ENCODE measurements at regions not wholly inside any gene's neighbourhood (a gene's known extent, or its start where the extent isn't known, plus 50 kb on each side); places are given as distances from the start of the nearest gene placed in this dataset.
"Not testable (repeated sequence)": the region's sequence is repeated elsewhere in the genome, so short reads cannot be mapped to it uniquely, and the experiment has no call there.

- in situ Hi-C loops (cut with HindIII; ENCODE audit: low pct_unique_long_range_greater_than_20kb, low sequenced_read_pairs); DNase-seq (ENCODE audit: low read depth, low spot score): not testable (repeated sequence)
Observed at GRCh38 chr13:80691814-80692213, 350.9 kb upstream of the SPRY2 start.

- no peak for DNase-seq (ENCODE audit: low read depth, low spot score)
- in situ Hi-C loops (cut with HindIII; ENCODE audit: low pct_unique_long_range_greater_than_20kb, low sequenced_read_pairs), result no loop called here
Observed at GRCh38 chr13:80690208-80690607, 349.3 kb upstream of the SPRY2 start.

DNA sequence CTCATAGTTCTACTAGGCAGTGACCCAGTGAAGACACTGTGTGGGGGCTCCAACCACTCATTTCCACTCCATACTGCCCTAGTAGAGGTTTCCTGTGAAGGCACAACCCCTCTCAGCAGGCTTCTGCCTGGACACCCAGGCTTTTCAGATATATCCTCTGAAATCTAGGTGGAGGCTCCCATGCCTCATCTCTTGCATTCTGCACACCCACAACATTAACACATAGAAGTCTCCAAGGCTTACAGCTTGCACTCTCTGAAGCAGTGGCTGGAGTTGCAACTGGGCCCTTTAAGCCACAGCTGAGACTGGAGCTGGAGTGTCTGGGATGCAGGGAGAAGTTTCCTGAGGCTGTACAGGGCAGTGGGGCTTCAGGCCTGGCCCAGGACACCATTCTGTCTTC lies 347.7 kb upstream of the SPRY2 start:
- in situ Hi-C loops (cut with HindIII; ENCODE audit: low pct_unique_long_range_greater_than_20kb, low sequenced_read_pairs), result no loop called here
- no peak for DNase-seq (ENCODE audit: low read depth, low spot score)

DNA sequence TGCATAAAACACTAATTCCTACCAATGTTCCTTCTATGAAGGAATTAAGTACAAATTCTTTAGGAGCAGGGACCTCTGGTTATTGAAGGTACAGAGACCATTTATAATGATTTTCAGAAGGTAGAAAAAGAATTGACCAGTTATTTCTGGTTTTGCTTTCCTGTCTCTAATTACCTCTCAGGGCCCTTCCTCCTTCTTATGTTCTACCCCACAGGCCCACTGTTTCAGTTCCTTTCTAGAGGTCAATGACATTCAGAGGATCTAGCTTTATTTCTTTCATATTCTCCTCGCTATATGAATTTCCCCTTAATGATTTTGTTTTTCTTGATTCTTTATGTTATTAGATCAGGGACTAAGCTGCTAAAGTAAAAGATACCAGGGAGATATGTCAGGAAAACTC lies 345.0 kb upstream of the SPRY2 start:
- in situ Hi-C loops (cut with HindIII; ENCODE audit: low pct_unique_long_range_greater_than_20kb, low sequenced_read_pairs), result no loop called here
- DNase-seq (ENCODE audit: low read depth, low spot score), result no peak

DNA sequence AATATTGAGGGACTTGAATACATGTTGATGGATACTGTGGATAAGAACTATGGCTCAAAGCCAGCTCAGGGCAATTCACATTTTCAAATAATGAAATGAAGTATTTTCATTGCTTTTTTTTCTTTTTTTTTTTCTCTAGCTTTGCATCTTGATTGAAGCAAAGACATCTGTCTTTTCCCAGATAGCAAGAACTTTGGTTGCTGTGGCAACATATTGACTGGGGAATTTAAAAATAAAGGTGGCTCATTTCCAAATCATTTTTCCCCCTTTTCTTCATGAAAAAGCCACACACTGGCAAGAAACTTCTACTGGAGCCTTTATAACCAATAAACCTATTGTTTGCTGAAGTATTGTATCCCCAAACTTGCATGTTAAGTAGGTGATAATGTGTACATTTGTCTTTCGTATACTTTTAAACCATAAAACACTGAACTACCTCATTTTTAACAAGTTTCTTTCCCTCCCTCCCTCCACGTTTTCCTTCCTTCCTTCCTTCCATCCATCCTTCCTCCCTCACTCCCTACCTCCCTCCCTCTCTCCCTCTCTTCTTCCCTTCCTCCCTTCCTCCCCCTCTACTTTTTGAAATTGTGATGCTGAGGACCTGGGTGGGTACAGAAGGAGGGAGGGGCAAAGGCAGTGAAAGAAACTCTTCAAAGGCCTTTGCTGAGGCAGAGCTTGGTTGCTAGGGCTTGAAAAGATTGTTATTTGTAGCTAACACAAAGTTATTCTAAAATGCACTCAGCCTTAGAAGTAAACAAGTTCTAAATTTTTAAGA lies 343.5 kb upstream of the SPRY2 start:
- DNase-seq (ENCODE audit: low read depth, low spot score), result no peak
- in situ Hi-C loops (cut with HindIII; ENCODE audit: low pct_unique_long_range_greater_than_20kb, low sequenced_read_pairs), result no loop called here

DNA sequence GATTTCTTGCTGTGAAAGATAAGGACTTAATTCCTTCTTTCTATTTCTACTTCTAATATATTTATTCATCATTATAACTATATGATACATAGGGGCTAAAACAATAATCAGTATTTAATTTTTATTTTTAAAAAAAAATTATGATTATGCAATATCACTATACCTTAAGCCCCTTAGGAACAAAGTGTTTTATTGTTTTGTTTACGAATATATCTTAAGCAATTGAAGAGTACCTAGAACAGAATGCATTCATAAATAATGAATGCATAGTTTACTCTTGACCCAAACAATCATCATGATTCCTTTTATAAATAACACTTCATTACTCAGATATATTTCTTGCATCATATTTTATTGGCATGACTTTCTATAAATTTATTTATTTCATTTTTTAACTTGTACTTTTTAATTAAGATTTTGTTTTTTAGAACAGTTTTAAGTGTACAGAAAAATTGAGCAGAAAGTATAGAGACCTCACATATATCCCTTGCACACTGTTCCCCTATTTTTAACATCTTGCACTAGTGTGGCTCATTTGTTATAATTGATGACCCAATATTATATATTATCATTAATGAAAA lies 339.9 kb upstream of the SPRY2 start:
- no peak for DNase-seq (ENCODE audit: low read depth, low spot score)
- in situ Hi-C loops (cut with HindIII; ENCODE audit: low pct_unique_long_range_greater_than_20kb, low sequenced_read_pairs), result no loop called here

DNA sequence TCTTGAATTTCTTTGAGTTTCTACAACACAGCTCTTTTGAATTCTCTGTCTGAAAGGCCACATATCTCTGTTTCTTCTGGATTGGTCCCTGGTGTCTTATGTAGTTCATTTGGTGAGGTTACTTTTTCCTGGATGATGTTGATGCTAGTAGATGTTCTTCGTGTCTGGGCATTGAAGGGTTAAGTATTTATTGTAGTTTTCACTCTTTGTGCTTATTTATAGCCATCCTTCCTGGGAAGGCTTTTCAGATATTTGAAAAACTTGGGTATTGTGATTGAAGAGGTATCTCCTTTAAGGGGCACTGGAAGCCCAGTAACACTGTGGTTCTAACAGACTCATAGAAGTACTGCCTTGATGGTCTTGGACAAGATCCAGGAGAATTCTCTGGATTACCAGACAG lies 338.5 kb upstream of the SPRY2 start:
- in situ Hi-C loops (cut with HindIII; ENCODE audit: low pct_unique_long_range_greater_than_20kb, low sequenced_read_pairs), result no loop called here
- no peak for DNase-seq (ENCODE audit: low read depth, low spot score)

GRCh38 chr13:80677227-80677626 lies 336.3 kb upstream of the SPRY2 start:
- in situ Hi-C loops (cut with HindIII; ENCODE audit: low pct_unique_long_range_greater_than_20kb, low sequenced_read_pairs), result no loop called here
- DNase-seq (ENCODE audit: low read depth, low spot score), result no peak

- DNase-seq (ENCODE audit: low read depth, low spot score); in situ Hi-C loops (cut with HindIII; ENCODE audit: low pct_unique_long_range_greater_than_20kb, low sequenced_read_pairs): not testable (repeated sequence)
Observed at GRCh38 chr13:80675442-80675841, 334.5 kb upstream of the SPRY2 start.

DNA sequence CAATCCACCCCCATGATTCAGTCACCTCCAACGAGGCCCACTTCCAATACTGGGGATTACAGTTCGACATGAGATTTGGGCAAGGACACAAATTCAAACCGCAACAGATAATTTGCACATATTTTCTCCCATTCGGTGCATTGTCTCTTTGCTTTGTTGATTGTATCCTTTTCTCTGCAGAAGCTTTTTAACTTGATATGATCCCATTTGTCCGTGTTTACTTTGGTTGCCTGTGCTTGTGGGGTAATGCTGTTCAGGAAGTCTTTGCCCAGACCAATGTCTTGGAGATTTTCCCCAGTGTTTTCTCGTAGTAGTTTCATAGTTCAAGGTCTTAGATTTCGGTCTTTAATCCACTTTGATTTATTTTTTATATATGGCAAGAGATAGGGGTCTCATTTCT lies 330.8 kb upstream of the SPRY2 start:
- in situ Hi-C loops (cut with HindIII; ENCODE audit: low pct_unique_long_range_greater_than_20kb, low sequenced_read_pairs), result no loop called here
- DNase-seq (ENCODE audit: low read depth, low spot score), result no peak

DNA sequence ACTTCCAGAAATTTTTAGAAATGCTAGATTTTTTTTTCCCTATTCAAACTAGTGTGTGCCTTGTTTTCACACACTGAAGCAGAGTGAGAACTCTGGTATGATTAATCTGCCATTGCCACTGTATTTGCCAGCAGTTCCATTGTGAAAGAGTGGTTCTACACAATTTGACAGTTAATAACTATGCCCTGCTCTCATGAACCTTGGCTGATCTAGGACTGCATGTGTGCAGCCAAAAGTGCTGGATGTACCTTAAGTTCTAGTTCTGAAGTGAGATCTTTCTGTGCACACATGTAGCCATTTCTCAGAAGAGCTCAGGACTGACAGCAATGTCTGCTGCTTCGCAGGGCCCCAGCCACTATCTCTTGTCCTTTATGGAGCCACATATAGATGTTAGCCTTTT lies 328.2 kb upstream of the SPRY2 start:
- DNase-seq (ENCODE audit: low read depth, low spot score), result no peak
- in situ Hi-C loops (cut with HindIII; ENCODE audit: low pct_unique_long_range_greater_than_20kb, low sequenced_read_pairs), result no loop called here

- no peak for DNase-seq (ENCODE audit: low read depth, low spot score)
- in situ Hi-C loops (cut with HindIII; ENCODE audit: low pct_unique_long_range_greater_than_20kb, low sequenced_read_pairs), result no loop called here
Observed at GRCh38 chr13:80668452-80668851, 327.5 kb upstream of the SPRY2 start.

DNA sequence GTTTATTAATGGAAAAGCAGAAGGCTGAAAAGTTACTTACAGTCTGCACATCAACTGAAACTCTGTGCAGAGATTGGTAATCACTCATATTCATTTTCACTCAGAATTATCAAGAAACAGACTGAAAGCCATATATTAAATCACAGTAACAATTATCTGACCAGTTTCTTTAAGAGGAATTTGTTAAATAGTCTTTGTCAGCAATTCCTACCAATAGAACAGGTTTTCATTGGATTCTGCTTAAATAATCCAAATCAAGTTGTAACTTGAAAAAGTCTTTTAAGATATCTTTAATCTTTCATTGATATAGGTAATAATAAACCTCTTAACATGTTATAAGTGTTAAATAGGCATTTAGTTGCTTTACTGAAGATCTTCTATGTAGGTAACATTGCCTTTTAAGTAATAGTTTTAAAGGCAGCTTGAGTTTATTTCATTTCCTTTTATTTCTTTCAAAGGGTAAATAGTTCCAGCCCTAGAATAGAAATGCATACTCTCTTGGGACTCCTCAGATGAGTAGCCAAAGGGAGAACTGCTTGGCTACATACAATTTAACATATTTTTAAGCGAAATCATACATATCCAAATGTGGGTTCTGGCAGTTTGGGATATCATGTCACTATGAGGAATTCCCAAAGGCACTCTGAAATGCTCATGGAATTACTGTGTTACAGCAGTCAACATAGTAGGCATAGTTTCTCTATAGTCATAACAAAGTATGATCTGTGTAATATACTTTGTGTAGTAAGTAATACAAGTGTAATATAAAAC lies 326.0 kb upstream of the SPRY2 start:
- in situ Hi-C loops (cut with HindIII; ENCODE audit: low pct_unique_long_range_greater_than_20kb, low sequenced_read_pairs), result no loop called here

GRCh38 chr13:80665792-80666333 lies 324.9 kb upstream of the SPRY2 start:
- DNase-seq (ENCODE audit: low read depth, low spot score), result no peak
- in situ Hi-C loops (cut with HindIII; ENCODE audit: low pct_unique_long_range_greater_than_20kb, low sequenced_read_pairs), result no loop called here

More for the DNA sequence above, 326.0 kb upstream of the SPRY2 start:
- DNase-seq (ENCODE audit: low read depth, low spot score), result no peak

GRCh38 chr13:80664950-80665349 lies 324.0 kb upstream of the SPRY2 start:
- in situ Hi-C loops (cut with HindIII; ENCODE audit: low pct_unique_long_range_greater_than_20kb, low sequenced_read_pairs), result no loop called here
- no peak for DNase-seq (ENCODE audit: low read depth, low spot score)

DNA sequence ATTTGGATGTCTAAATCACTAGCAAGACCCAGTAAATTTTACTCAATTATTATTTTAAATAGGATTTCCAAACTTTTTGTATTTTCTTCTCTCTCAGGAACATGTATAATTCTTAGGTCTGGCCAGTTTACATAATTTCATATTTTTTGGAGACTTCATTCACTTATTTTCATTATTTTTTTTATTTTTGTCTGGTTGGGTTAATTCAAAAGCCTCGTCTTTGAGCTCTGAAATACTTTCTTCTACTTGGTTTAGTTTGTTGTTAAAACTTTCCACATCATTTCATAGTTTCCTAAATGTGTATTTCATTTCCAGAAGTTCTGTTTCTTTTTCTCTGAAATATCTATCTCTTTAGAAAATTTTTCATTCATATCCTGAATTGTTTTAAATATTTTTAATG lies 322.9 kb upstream of the SPRY2 start:
- no peak for DNase-seq (ENCODE audit: low read depth, low spot score)
- in situ Hi-C loops (cut with HindIII; ENCODE audit: low pct_unique_long_range_greater_than_20kb, low sequenced_read_pairs), result no loop called here

DNA sequence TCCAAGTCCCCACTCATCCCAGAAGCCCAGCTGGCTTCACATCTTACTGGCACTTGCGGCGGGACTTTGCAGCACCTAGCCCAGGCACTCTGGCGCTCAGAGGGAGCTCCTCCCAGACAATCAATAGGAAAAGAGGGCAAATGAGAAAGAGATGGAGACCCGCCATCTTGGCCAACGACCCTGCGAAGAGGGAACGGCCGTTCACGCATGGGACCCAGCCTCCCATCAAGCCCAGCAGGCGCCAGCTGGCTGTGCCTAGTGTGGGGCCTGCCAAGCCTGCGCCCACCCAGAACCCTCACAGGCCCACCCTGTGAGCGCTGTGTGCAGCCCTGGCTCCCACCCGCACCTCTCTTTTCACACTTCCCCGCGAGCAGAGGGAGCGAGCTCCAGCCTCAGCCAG lies 317.8 kb upstream of the SPRY2 start:
- in situ Hi-C loops (cut with HindIII; ENCODE audit: low pct_unique_long_range_greater_than_20kb, low sequenced_read_pairs), result no loop called here
- DNase-seq (ENCODE audit: low read depth, low spot score), result no peak

GRCh38 chr13:80656512-80656904 lies 315.6 kb upstream of the SPRY2 start:
- in situ Hi-C loops (cut with HindIII; ENCODE audit: low pct_unique_long_range_greater_than_20kb, low sequenced_read_pairs), result no loop called here

More at GRCh38 chr13:80656512-80656904, 315.6 kb upstream of the SPRY2 start:
- DNase-seq (ENCODE audit: low read depth, low spot score), result no peak
